ENCODE measurements at regions not wholly inside any gene's neighbourhood (a gene's known extent, or its start where the extent isn't known, plus 50 kb on each side); places are given as distances from the start of the nearest gene placed in this dataset.

GRCh38 chr2:133936096-133936495 lies 317.8 kb upstream of the MGAT5 start:
- H3K36me3 ChIP-seq (ENCODE audit: control insufficient read depth, insufficient read depth, low read length) = no peaks in the 10 kb centered on the region
- H3K4me1 ChIP-seq (ENCODE audit: control insufficient read depth, insufficient read depth, low read length) = no peaks in the 10 kb centered on the region
- no peak overlapping the region for H3K4me3 ChIP-seq (ENCODE audit: low read length)
- H3K9ac ChIP-seq (ENCODE audit: low read length) = no peak overlapping the region
- no peaks in the 10 kb centered on the region for H3K9me3 ChIP-seq (ENCODE audit: control insufficient read depth, low read length)
- no peaks in the 10 kb centered on the region for H3K27me3 ChIP-seq (ENCODE audit: control insufficient read depth, insufficient read depth, low read length)

DNA sequence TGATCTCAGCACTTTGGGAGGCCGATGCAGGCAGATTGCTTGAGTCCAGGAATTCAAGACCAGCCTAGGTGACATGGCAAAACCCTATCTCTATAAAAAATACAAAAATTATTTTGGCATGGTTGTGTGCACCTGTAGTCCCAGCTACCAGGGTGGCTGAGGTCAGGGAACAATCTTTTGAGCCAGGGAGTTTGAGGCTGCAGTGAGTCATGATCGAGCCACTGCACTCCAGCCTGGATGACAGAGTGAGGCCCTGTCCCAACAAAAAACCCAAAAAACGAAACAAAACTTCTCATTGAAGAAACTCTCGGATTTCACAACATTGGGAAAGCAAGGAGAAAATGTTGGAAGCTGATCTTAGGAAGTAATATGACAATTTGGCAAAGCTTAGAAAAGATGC lies 317.3 kb upstream of the MGAT5 start:
- Histone ChIP-seq H3K36me3 (ENCODE audit: control insufficient read depth, insufficient read depth, low read length) (no peaks in the 10 kb centered on the region), H3K4me3 (ENCODE audit: low read length) (no peak overlapping the region), H3K9me3 (ENCODE audit: control insufficient read depth, low read length) (no peaks in the 10 kb centered on the region), H3K9ac (ENCODE audit: low read length) (no peak overlapping the region), H3K27me3 (ENCODE audit: control insufficient read depth, insufficient read depth, low read length) (no peaks in the 10 kb centered on the region), H3K4me1 (ENCODE audit: control insufficient read depth, insufficient read depth, low read length) (no peaks in the 10 kb centered on the region)

DNA sequence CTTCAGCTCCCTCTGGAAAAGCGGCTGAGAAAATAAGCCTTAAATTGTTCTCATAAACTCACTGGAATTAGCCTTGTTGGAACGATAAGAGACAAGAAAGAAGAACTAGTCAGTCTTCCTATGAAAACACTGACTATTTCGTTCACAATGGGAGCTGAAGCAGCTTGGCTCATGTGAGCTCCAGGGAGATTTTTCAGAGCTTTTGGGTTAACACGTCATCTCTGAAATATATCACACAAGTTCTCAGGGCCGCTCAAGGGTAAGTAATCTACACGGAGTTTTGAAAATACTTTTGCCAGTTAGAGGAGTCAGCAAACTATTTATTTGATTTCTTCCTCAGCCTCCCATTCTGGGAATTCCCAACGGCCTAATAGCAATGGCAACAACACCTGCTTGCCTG lies 316.2 kb upstream of the MGAT5 start:
- no peak overlapping the region for H3K4me3 ChIP-seq (ENCODE audit: low read length)
- no peaks in the 10 kb centered on the region for H3K9me3 ChIP-seq (ENCODE audit: control insufficient read depth, low read length)
- no peak overlapping the region for H3K9ac ChIP-seq (ENCODE audit: low read length)
- no peaks in the 10 kb centered on the region for H3K27me3 ChIP-seq (ENCODE audit: control insufficient read depth, insufficient read depth, low read length)
- peaks cover 4% of the 10 kb centered on the region for H3K4me1 ChIP-seq (ENCODE audit: control insufficient read depth, insufficient read depth, low read length)
- no peaks in the 10 kb centered on the region for H3K36me3 ChIP-seq (ENCODE audit: control insufficient read depth, insufficient read depth, low read length)

DNA sequence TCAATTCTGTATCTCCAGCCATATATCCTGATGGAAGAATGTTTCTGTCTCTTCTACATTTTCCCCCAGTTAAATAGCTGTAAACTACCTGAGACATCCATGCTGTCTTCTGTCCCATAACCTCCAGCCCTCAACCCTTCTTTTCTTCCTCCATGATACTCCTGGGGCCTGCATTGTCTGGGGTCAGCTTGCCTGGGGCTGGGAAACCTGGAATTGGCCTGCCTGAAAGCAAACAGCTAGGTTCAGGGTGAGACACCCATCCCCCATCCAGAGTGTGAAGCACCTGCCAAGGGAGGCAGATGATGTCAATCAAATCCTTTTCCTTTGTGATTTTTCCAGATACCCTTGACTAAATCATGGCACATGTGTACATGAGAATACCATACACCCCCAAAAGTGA lies 313.7 kb upstream of the MGAT5 start:
- H3K9me3 ChIP-seq (ENCODE audit: control insufficient read depth, low read length) = no peaks in the 10 kb centered on the region
- H3K4me1 ChIP-seq (ENCODE audit: control insufficient read depth, insufficient read depth, low read length) = peaks cover 4% of the 10 kb centered on the region
- no peak overlapping the region for H3K4me3 ChIP-seq (ENCODE audit: low read length)
- no peaks in the 10 kb centered on the region for H3K36me3 ChIP-seq (ENCODE audit: control insufficient read depth, insufficient read depth, low read length)
- H3K9ac ChIP-seq (ENCODE audit: low read length) = no peak overlapping the region
- H3K27me3 ChIP-seq (ENCODE audit: control insufficient read depth, insufficient read depth, low read length) = no peaks in the 10 kb centered on the region

DNA sequence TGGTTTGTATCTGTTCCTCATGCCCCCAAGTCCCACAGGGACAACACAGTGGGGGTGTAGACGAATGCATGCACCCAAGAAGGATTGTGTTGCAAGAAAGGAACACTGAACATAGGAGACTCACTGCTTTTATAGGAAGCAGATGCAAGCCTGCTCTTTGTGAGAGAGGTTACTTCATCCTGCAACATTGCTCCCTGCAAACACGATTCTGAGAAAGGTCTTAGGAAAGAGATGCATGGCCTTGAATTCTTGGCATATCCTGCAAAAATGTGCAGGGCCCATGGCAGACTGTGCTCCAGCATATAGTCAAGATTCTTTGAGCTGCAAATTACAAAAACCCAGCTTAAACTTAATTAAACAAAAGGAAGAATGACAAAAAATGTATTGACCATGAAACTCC lies 312.2 kb upstream of the MGAT5 start:
- H3K4me3 ChIP-seq (ENCODE audit: low read length) = no peak overlapping the region
- H3K9ac ChIP-seq (ENCODE audit: low read length) = no peak overlapping the region
- no peaks in the 10 kb centered on the region for H3K36me3 ChIP-seq (ENCODE audit: control insufficient read depth, insufficient read depth, low read length)
- no peaks in the 10 kb centered on the region for H3K27me3 ChIP-seq (ENCODE audit: control insufficient read depth, insufficient read depth, low read length)
- H3K4me1 ChIP-seq (ENCODE audit: control insufficient read depth, insufficient read depth, low read length) = peaks cover 4% of the 10 kb centered on the region
- H3K9me3 ChIP-seq (ENCODE audit: control insufficient read depth, low read length) = no peaks in the 10 kb centered on the region

DNA sequence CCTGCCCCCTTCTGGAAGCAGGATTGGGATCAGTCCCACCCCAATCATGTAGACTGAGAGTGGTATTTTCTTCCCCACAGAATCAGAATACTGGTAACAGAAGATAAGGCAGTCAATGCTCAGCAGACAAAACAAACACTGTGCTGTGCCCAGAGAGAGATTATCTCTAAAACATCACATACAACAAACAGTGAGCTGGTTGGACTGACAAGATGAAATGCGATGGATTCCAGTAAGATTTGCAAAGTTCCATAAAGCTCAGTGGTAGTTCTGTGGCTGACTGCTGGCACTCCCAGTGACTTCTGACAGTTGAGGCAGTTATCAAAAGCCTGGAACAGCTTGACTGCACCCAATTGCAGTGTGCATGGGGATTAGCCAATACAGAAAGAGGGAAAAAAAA lies 311.5 kb upstream of the MGAT5 start:
- no peak overlapping the region for H3K9ac ChIP-seq (ENCODE audit: low read length)
- H3K9me3 ChIP-seq (ENCODE audit: control insufficient read depth, low read length) = no peaks in the 10 kb centered on the region
- no peak overlapping the region for H3K4me3 ChIP-seq (ENCODE audit: low read length)
- H3K36me3 ChIP-seq (ENCODE audit: control insufficient read depth, insufficient read depth, low read length) = no peaks in the 10 kb centered on the region
- peaks cover 4% of the 10 kb centered on the region for H3K4me1 ChIP-seq (ENCODE audit: control insufficient read depth, insufficient read depth, low read length)
- no peaks in the 10 kb centered on the region for H3K27me3 ChIP-seq (ENCODE audit: control insufficient read depth, insufficient read depth, low read length)

- no peaks in the 10 kb centered on the region for H3K27me3 ChIP-seq (ENCODE audit: control insufficient read depth, insufficient read depth, low read length)
- no peaks in the 10 kb centered on the region for H3K36me3 ChIP-seq (ENCODE audit: control insufficient read depth, insufficient read depth, low read length)
- no peak overlapping the region for H3K9ac ChIP-seq (ENCODE audit: low read length)
- H3K4me1 ChIP-seq (ENCODE audit: control insufficient read depth, insufficient read depth, low read length) = peaks cover 4% of the 10 kb centered on the region
- H3K4me3 ChIP-seq (ENCODE audit: low read length) = no peak overlapping the region
- no peaks in the 10 kb centered on the region for H3K9me3 ChIP-seq (ENCODE audit: control insufficient read depth, low read length)
These were observed 310.8 kb upstream of the MGAT5 start for GRCh38 chr2:133943108-133943507.

GRCh38 chr2:133945089-133945488 lies 308.8 kb upstream of the MGAT5 start:
- Histone ChIP-seq H3K9me3 (ENCODE audit: control insufficient read depth, low read length) (no peaks in the 10 kb centered on the region), H3K27me3 (ENCODE audit: control insufficient read depth, insufficient read depth, low read length) (no peaks in the 10 kb centered on the region), H3K9ac (ENCODE audit: low read length) (no peak overlapping the region), H3K36me3 (ENCODE audit: control insufficient read depth, insufficient read depth, low read length) (no peaks in the 10 kb centered on the region), H3K4me1 (ENCODE audit: control insufficient read depth, insufficient read depth, low read length) (peaks cover 4% of the 10 kb centered on the region), H3K4me3 (ENCODE audit: low read length) (no peak overlapping the region)

GRCh38 chr2:133947057-133947456 lies 306.8 kb upstream of the MGAT5 start:
- no peak overlapping the region for H3K4me3 ChIP-seq (ENCODE audit: low read length)
- peaks cover 4% of the 10 kb centered on the region for H3K4me1 ChIP-seq (ENCODE audit: control insufficient read depth, insufficient read depth, low read length)
- no peaks in the 10 kb centered on the region for H3K27me3 ChIP-seq (ENCODE audit: control insufficient read depth, insufficient read depth, low read length)
- no peak overlapping the region for H3K9ac ChIP-seq (ENCODE audit: low read length)
- H3K36me3 ChIP-seq (ENCODE audit: control insufficient read depth, insufficient read depth, low read length) = no peaks in the 10 kb centered on the region
- H3K9me3 ChIP-seq (ENCODE audit: control insufficient read depth, low read length) = no peaks in the 10 kb centered on the region

GRCh38 chr2:133948610-133949290 lies 305.1 kb upstream of the MGAT5 start:
- Histone ChIP-seq H3K27me3 (ENCODE audit: control insufficient read depth, insufficient read depth, low read length) (no peaks in the 10 kb centered on the region), H3K36me3 (ENCODE audit: control insufficient read depth, insufficient read depth, low read length) (no peaks in the 10 kb centered on the region), H3K9me3 (ENCODE audit: control insufficient read depth, low read length) (no peaks in the 10 kb centered on the region), H3K9ac (ENCODE audit: low read length) (no peak overlapping the region), H3K4me3 (ENCODE audit: low read length) (no peak overlapping the region), H3K4me1 (ENCODE audit: control insufficient read depth, insufficient read depth, low read length) (no peaks in the 10 kb centered on the region)

DNA sequence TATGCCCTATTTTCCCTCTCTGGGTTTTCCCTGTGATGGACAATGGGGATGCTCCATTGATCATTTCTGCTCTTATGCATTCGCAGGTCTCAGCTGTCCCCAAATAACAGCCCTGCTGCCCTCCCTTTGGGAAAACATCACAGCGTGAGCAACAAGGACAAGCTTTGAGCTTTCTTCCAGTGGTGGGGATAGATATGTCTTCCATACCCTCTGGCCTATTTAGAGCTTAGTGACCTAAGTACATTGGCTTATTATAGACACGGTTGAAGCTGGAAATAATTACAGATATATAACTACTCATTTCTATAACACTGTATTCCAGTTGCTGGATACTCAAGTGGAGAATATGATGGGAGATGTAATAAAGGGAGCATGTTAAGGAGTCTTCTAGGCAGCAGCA lies 304.3 kb upstream of the MGAT5 start:
- Histone ChIP-seq H3K9ac (ENCODE audit: low read length) (no peak overlapping the region), H3K4me1 (ENCODE audit: control insufficient read depth, insufficient read depth, low read length) (no peaks in the 10 kb centered on the region), H3K27me3 (ENCODE audit: control insufficient read depth, insufficient read depth, low read length) (no peaks in the 10 kb centered on the region), H3K36me3 (ENCODE audit: control insufficient read depth, insufficient read depth, low read length) (no peaks in the 10 kb centered on the region), H3K4me3 (ENCODE audit: low read length) (no peak overlapping the region), H3K9me3 (ENCODE audit: control insufficient read depth, low read length) (no peaks in the 10 kb centered on the region)

DNA sequence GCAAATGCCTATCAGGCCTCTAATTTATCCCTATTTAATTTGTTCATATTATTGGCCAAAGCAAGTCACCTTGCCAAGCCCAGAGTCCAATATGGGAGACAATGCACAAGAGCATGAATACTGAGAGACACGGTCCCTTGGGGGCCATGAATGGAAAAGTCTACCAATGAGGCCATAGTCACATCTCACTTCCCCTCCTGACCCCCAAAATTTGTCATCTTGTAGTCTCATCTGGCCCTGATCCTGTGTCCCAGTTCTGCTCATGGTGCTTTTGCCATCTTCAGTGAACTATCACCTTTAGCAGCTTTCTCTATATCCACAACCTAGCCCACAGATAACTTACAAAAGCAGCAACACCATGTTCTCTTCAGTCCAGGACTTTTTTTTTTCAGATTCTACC lies 302.7 kb upstream of the MGAT5 start:
- no peak overlapping the region for H3K4me3 ChIP-seq (ENCODE audit: low read length)
- no peaks in the 10 kb centered on the region for H3K9me3 ChIP-seq (ENCODE audit: control insufficient read depth, low read length)
- H3K9ac ChIP-seq (ENCODE audit: low read length) = no peak overlapping the region
- no peaks in the 10 kb centered on the region for H3K36me3 ChIP-seq (ENCODE audit: control insufficient read depth, insufficient read depth, low read length)
- no peaks in the 10 kb centered on the region for H3K4me1 ChIP-seq (ENCODE audit: control insufficient read depth, insufficient read depth, low read length)
- no peaks in the 10 kb centered on the region for H3K27me3 ChIP-seq (ENCODE audit: control insufficient read depth, insufficient read depth, low read length)

- H3K36me3 ChIP-seq (ENCODE audit: control insufficient read depth, insufficient read depth, low read length) = no peaks in the 10 kb centered on the region
- H3K27me3 ChIP-seq (ENCODE audit: control insufficient read depth, insufficient read depth, low read length) = no peaks in the 10 kb centered on the region
- no peaks in the 10 kb centered on the region for H3K4me1 ChIP-seq (ENCODE audit: control insufficient read depth, insufficient read depth, low read length)
These were observed 301.5 kb upstream of the MGAT5 start for GRCh38 chr2:133952420-133952819.

More at GRCh38 chr2:133952420-133952819, 301.5 kb upstream of the MGAT5 start:
- Histone ChIP-seq H3K9ac (ENCODE audit: low read length) (no peak overlapping the region), H3K4me3 (ENCODE audit: low read length) (no peak overlapping the region), H3K9me3 (ENCODE audit: control insufficient read depth, low read length) (no peaks in the 10 kb centered on the region)
